ENCODE measurements at regions not wholly inside any gene's neighbourhood (a gene's known extent, or its start where the extent isn't known, plus 50 kb on each side); places are given as distances from the start of the nearest gene placed in this dataset.

- Mint-ChIP-seq H3K36me3 (ENCODE audit: low read depth) (no peaks in the 10 kb centered on the region), H3K4me3 (no peak overlapping the region), H3K27me3 (ENCODE audit: low read depth) (peaks cover 11% of the 10 kb centered on the region), H3K4me1 (ENCODE audit: low read depth) (peaks cover 1% of the 10 kb centered on the region), H3K9me3 (no peaks in the 10 kb centered on the region), H3K27ac (no peak overlapping the region)
Observed at GRCh38 chr5:61596265-61596664, 264.2 kb downstream of the ZSWIM6 start.

- Mint-ChIP-seq H3K27ac (no peak overlapping the region), H3K4me3 (no peak overlapping the region), H3K27me3 (ENCODE audit: low read depth) (peaks cover 11% of the 10 kb centered on the region), H3K4me1 (ENCODE audit: low read depth) (peaks cover 1% of the 10 kb centered on the region), H3K36me3 (ENCODE audit: low read depth) (no peaks in the 10 kb centered on the region), H3K9me3 (no peaks in the 10 kb centered on the region)
Observed at GRCh38 chr5:61597684-61598083, 265.6 kb downstream of the ZSWIM6 start.

GRCh38 chr5:61598126-61598525 is 266.1 kb downstream of the ZSWIM6 start:
- H3K4me1 Mint-ChIP-seq (ENCODE audit: low read depth): peaks cover 1% of the 10 kb centered on the region
- H3K27me3 Mint-ChIP-seq (ENCODE audit: low read depth): peaks cover 11% of the 10 kb centered on the region
- H3K27ac Mint-ChIP-seq: no peak overlapping the region
- H3K9me3 Mint-ChIP-seq: no peaks in the 10 kb centered on the region
- no peak overlapping the region for H3K4me3 Mint-ChIP-seq
- no peaks in the 10 kb centered on the region for H3K36me3 Mint-ChIP-seq (ENCODE audit: low read depth)

DNA sequence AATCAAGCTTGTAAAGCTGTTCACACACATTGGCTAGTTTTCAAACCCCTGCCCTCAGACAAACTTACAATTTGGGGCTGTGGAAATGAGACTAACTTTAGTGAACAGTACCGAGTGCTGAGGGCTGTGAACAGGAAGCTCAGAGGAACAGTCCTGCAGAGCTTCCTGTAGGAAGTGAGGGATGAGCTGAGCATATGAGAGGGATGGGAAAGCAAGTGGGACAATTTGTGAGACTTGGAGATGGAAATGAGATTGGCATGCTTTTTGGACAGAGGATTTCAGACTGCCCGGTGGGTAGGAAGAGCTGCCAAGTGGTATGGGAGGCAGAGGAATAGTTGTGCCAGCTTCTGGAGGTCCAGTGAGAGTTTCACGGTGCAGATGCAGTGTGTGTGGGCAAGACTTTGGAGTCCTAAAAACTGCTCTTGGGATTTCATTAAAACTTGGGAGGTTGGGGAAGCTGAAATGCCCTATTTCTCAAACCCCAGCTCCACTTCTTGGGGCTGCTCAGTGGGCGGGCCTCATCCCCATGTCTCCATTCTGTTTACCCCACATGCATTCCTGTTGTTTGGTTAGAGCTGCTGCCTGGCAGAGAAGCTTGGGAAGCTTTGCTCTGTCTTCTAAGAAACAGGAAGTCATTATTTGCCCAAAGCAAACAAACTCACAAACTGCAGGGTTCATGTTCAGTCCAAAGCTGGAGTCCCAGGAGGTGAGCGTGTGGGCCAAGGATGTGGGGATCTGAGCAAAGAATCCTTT is 267.5 kb downstream of the ZSWIM6 start:
- Mint-ChIP-seq H3K4me1 (ENCODE audit: low read depth) (peaks cover 1% of the 10 kb centered on the region), H3K27me3 (ENCODE audit: low read depth) (peaks cover 11% of the 10 kb centered on the region), H3K4me3 (no peak overlapping the region), H3K36me3 (ENCODE audit: low read depth) (no peaks in the 10 kb centered on the region), H3K27ac (no peak overlapping the region), H3K9me3 (no peaks in the 10 kb centered on the region)

- Mint-ChIP-seq H3K4me1 (ENCODE audit: low read depth) (peaks cover 1% of the 10 kb centered on the region), H3K27ac (no peak overlapping the region), H3K4me3 (no peak overlapping the region), H3K9me3 (no peaks in the 10 kb centered on the region), H3K36me3 (ENCODE audit: low read depth) (no peaks in the 10 kb centered on the region), H3K27me3 (ENCODE audit: low read depth) (peaks cover 8% of the 10 kb centered on the region)
Observed at GRCh38 chr5:61600123-61600444, 268.0 kb downstream of the ZSWIM6 start.

GRCh38 chr5:61600945-61601511 is 269.0 kb downstream of the ZSWIM6 start:
- no peak overlapping the region for H3K4me3 Mint-ChIP-seq
- peaks cover 1% of the 10 kb centered on the region for H3K4me1 Mint-ChIP-seq (ENCODE audit: low read depth)
- H3K27me3 Mint-ChIP-seq (ENCODE audit: low read depth): peaks cover 8% of the 10 kb centered on the region
- no peaks in the 10 kb centered on the region for H3K9me3 Mint-ChIP-seq
- no peak overlapping the region for H3K27ac Mint-ChIP-seq
- no peaks in the 10 kb centered on the region for H3K36me3 Mint-ChIP-seq (ENCODE audit: low read depth)

- Mint-ChIP-seq H3K4me1 (ENCODE audit: low read depth) (peaks cover 1% of the 10 kb centered on the region), H3K9me3 (no peaks in the 10 kb centered on the region), H3K27me3 (ENCODE audit: low read depth) (no peaks in the 10 kb centered on the region), H3K36me3 (ENCODE audit: low read depth) (no peaks in the 10 kb centered on the region), H3K4me3 (no peak overlapping the region), H3K27ac (no peak overlapping the region)
Observed at GRCh38 chr5:61603211-61603908, 271.3 kb downstream of the ZSWIM6 start.

GRCh38 chr5:61604076-61605025 is 272.3 kb downstream of the ZSWIM6 start:
- no peak overlapping the region for H3K4me3 Mint-ChIP-seq
- peaks cover under 1% of the 10 kb centered on the region for H3K4me1 Mint-ChIP-seq (ENCODE audit: low read depth)
- no peaks in the 10 kb centered on the region for H3K36me3 Mint-ChIP-seq (ENCODE audit: low read depth)
- H3K27me3 Mint-ChIP-seq (ENCODE audit: low read depth): no peaks in the 10 kb centered on the region
- H3K9me3 Mint-ChIP-seq: no peaks in the 10 kb centered on the region
- H3K27ac Mint-ChIP-seq: no peak overlapping the region

DNA sequence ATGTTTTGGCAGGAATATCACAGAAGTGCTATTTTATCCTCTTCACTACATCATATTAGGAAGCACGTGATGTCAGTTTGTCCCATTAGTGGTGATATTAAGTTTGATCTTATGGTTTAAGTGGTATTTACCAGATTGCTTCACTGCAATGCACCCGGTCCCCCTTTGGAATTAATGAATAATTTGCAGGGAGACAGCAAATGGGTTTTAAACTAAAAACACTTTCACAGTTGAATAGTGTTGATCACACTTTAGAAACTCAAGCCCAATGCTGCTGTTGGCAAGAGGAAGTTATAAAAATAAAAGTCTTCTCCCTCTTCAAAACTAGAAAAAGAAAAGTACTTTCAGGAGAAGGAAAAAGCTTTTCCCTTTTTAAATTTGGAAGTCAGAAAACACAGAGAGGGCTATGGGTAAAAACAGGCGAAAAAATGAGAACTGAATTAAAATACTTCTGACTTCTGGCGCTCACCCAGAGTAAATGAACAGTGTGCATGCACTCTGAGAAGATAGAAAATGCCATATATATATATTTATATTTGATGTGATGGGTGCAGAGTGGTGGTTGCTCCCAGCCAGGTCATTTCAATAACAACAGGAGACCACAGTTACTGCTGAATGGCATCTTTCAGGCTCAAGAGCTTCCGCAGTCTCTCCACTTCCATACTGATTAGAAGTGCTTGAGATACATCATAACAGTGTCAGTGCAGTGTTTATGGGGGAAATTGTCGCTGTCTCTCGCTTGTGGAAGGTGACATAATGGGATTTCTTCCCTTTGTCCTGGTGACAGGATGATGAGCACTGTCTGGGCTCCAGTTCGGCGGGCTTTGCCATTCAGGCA is 278.0 kb downstream of the ZSWIM6 start:
- no peaks in the 10 kb centered on the region for H3K9me3 Mint-ChIP-seq
- H3K4me3 Mint-ChIP-seq: no peak overlapping the region
- no peaks in the 10 kb centered on the region for H3K4me1 Mint-ChIP-seq (ENCODE audit: low read depth)
- no peaks in the 10 kb centered on the region for H3K36me3 Mint-ChIP-seq (ENCODE audit: low read depth)
- H3K27ac Mint-ChIP-seq: no peak overlapping the region
- peaks cover 6% of the 10 kb centered on the region for H3K27me3 Mint-ChIP-seq (ENCODE audit: low read depth)

- Mint-ChIP-seq H3K4me1 (ENCODE audit: low read depth) (no peaks in the 10 kb centered on the region), H3K27me3 (ENCODE audit: low read depth) (peaks cover 6% of the 10 kb centered on the region), H3K36me3 (ENCODE audit: low read depth) (no peaks in the 10 kb centered on the region), H3K9me3 (no peaks in the 10 kb centered on the region), H3K4me3 (no peak overlapping the region), H3K27ac (no peak overlapping the region)
Observed at GRCh38 chr5:61610678-61611024, 278.6 kb downstream of the ZSWIM6 start.

GRCh38 chr5:61612431-61612830 is 280.4 kb downstream of the ZSWIM6 start:
- Mint-ChIP-seq H3K36me3 (ENCODE audit: low read depth) (no peaks in the 10 kb centered on the region), H3K9me3 (no peaks in the 10 kb centered on the region), H3K27me3 (ENCODE audit: low read depth) (peaks cover 6% of the 10 kb centered on the region), H3K4me1 (ENCODE audit: low read depth) (no peaks in the 10 kb centered on the region), H3K4me3 (no peak overlapping the region), H3K27ac (no peak overlapping the region)

- Mint-ChIP-seq H3K4me1 (ENCODE audit: low read depth) (no peaks in the 10 kb centered on the region), H3K27me3 (ENCODE audit: low read depth) (peaks cover 6% of the 10 kb centered on the region), H3K9me3 (no peaks in the 10 kb centered on the region), H3K27ac (no peak overlapping the region), H3K4me3 (no peak overlapping the region), H3K36me3 (ENCODE audit: low read depth) (no peaks in the 10 kb centered on the region)
Observed at GRCh38 chr5:61613679-61614078, 281.6 kb downstream of the ZSWIM6 start.

GRCh38 chr5:61614606-61615005 is 282.5 kb downstream of the ZSWIM6 start:
- peaks cover 7% of the 10 kb centered on the region for H3K27me3 Mint-ChIP-seq (ENCODE audit: low read depth)
- H3K27ac Mint-ChIP-seq: no peak overlapping the region
- no peaks in the 10 kb centered on the region for H3K4me1 Mint-ChIP-seq (ENCODE audit: low read depth)
- H3K9me3 Mint-ChIP-seq: no peaks in the 10 kb centered on the region
- no peaks in the 10 kb centered on the region for H3K36me3 Mint-ChIP-seq (ENCODE audit: low read depth)
- H3K4me3 Mint-ChIP-seq: no peak overlapping the region

DNA sequence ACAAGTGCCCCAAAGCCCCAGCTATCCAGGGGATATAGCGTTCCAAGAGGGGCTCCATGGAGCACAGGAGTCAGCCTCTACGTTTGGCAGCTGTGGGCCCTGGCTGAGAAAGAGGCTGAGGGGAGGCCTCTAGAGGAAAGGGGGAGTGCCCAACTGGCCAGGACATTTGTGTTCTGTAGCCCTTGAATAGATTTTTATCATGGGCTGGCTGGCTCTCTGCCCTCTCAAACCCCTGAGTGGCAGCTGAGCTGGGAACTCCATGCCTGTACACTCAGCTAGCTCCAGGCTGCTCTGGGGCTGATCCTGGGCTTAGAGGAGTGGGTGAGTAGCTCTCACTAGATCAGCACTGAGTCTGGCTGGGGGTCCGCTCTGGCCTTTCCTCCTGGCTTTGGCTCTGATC is 285.0 kb downstream of the ZSWIM6 start:
- H3K27ac Mint-ChIP-seq: no peak overlapping the region
- no peak overlapping the region for H3K4me3 Mint-ChIP-seq
- H3K9me3 Mint-ChIP-seq: no peaks in the 10 kb centered on the region
- H3K4me1 Mint-ChIP-seq (ENCODE audit: low read depth): no peaks in the 10 kb centered on the region
- peaks cover 3% of the 10 kb centered on the region for H3K27me3 Mint-ChIP-seq (ENCODE audit: low read depth)
- no peaks in the 10 kb centered on the region for H3K36me3 Mint-ChIP-seq (ENCODE audit: low read depth)
